NCI-H2029 treated with DMSO at 0.1 percent for 48 hours (cell line): ENCODE measurements at regions not wholly inside any gene's neighbourhood (a gene's known extent, or its start where the extent isn't known, plus 50 kb on each side); places are given as distances from the start of the nearest gene placed in this dataset.

ENCODE experiments used
- DNase-seq: peaks from one replicate; lab custom pipeline; 2025; lab: John Stamatoyannopoulos, UW

DNA sequence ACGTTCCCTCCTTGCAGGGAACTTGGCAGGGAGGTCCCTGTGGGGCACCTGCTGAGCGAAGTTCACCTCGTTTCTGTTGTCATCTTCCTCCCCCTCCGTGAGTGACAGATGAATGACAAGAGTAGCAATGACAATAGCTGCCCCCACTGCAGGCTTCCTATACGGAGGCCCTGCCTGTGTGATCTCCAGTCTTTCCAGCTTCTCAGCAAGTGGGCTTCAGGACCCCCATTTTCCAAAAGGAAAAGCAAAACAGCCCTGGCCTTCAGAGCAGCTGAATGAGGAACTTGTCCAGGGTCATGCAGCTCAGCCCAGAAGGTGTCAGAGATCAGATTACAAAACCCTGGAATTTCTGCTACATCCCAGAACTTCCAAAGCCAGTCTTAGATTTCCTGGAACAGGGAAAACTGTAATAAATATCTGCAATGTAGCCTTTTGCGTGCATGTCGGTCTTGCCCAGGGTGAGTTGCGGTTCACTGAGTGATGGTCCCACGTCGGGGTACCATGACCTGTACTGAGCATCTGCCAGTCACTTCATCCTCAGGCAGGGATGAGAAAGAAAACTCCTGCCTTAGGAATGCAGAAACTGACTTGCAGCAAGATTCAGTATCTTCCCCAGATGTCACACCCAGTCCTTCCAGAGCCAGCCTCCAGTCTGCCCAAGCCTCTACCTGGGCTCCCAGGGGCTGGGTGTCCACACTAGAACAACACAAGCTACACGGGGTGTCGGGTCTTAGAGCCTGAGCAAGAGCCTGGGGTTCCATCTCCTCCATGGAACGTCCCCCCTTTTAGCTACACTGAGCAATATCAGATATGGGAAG is 1457.0 kb downstream of the BRD1 start:
- DNase-seq = no peak

DNA sequence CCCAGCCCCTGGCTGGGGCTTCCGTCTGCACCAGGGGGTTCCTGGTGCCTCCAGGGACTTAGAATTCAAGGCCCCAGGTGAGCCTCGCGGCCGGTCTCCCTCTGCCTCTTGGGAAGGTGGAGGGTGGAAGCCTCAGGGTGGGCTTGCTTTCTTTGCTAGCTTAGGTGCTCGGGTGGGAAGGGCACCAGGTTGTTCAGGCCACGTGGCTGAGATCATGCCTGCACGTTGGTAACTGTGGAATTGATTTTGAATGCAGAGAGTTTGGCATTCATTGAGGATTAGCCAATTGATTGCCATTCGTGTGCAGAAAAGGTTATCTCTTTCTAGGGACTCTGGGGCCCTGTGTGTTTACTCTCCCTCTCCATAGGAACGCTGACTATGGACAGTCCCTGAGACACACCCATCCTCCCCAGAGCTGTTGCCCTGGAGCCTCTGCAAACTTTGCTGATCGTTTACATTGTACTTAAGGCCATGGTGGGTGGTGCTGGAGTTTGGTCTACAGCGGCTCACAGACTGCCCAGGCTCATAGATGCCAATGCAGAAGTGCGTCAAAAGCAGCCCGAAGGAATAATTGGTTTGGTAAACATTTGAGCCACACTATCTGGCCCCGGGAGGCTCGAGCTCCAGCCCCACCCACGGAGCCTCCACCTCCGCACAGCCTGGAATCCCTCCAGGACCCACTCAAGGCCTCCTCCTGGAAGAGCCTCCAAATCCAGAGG is 1457.7 kb downstream of the BRD1 start:
- peak; percentile 9 for DNase-seq

DNA sequence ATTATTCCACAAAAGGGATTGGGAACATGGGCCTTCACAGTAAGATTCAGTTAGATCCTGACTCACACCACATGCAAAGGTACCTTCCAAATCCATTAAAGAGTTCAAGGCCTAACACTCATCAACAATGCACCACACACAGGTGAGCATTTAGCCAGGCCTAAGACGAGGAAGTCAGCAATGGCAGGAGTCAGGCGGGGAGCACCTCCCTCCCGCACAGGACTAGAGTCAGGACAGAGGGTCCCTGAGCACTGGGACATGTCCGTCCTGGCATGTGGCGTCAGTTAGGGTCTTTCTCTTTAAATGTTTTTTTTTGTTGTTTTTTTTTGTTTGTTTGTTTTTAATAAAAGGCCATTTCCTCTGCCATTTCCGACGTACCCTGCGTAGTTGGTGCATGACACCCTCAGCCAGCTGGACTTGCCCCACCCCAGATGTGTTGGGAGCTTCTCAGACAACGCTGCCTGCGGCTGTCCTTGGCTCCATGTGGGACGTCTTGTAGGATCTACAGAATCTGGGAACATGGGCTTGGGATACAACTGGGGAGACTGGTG is 1458.6 kb downstream of the BRD1 start:
- DNase-seq = no peak

GRCh38 chr22:48367731-48368130 is 1459.9 kb downstream of the BRD1 start:
- DNase-seq = no peak

- no peak for DNase-seq
These were observed 1461.1 kb downstream of the BRD1 start for GRCh38 chr22:48366591-48366990.

DNA sequence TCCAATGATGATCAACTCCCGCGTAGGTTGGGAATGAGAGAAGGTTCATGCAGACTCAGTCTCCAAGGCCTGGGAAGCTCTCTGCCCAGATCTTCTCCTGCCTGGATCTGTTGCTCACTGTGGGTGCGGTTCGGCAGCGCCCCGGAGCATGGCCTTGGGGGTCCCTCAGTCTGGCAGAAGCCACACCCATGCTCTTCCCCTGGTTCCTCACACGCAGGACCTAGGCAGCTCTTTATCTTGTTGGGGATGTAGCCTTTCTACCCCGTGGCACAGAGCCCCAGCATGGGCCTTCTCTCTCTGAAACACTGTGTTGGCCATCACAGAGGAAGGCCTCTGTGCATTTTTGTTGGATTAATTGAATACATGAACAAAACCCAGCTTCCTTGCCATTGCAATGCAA is 1461.6 kb downstream of the BRD1 start:
- no peak for DNase-seq

GRCh38 chr22:48365386-48365785 is 1462.3 kb downstream of the BRD1 start:
- DNase-seq = no peak

GRCh38 chr22:48362721-48363404 is 1464.8 kb downstream of the BRD1 start:
- DNase-seq = no peak

DNA sequence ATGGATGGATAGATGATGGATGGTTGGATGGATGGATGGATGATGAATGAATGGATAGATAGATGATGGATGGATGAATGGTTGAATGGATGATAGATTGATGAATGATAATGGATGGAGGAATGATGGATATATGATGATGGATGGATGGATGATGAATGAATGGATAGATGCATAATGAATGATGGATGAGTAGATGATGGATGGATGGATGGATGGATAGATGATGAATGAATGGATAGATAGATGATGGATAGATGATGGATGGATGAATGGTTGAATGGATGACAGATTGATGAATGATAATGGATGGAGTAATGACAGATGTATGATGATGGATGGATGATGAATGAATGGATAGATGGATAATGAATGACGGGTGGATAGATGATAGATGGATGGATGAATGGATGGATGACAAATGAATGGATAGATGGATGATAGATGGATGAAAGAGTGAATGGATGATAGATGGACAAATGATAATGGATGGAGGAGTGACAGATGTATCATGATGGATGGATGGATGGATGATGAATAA is 1466.5 kb downstream of the BRD1 start:
- no peak for DNase-seq

DNA sequence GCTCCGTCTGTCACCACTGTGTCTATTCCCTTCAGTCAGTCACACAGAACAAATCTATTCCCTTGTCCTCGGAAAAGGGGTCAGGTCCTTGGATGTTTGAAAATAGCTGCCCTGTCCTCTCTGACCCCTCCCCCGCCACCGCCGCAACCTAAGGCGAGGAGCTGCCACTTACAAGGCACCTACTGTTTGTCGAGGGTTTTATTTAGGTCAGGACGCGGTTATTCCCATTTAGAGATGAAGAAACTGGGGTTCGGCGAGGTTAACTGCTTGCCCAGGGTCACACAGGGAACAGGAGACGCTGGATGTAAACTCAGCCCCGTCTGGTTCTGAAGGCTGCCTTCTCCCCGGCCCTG is 1468.1 kb downstream of the BRD1 start:
- DNase-seq = no peak

- no peak for DNase-seq
These were observed 1468.6 kb downstream of the BRD1 start for GRCh38 chr22:48358886-48359612.

DNA sequence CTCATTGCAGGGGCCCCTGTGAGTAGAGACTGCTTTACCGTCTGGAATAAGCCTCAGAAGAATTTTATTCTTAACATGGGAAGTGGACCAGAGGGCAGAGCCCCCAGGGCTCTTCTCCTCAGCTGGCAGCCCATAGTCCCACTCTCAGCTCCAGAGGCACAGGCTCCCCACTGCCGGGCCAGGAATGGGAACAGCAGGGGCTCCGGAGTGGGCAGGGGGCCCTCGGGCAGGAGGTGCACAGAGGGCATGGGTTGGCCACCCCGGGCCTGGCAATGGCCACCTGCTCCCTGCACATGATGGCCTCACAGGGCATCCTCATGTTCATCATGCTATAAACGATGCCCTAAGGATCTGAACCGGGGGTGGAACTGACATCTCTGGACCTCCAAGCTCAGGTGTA is 1469.7 kb downstream of the BRD1 start:
- DNase-seq = no peak

DNA sequence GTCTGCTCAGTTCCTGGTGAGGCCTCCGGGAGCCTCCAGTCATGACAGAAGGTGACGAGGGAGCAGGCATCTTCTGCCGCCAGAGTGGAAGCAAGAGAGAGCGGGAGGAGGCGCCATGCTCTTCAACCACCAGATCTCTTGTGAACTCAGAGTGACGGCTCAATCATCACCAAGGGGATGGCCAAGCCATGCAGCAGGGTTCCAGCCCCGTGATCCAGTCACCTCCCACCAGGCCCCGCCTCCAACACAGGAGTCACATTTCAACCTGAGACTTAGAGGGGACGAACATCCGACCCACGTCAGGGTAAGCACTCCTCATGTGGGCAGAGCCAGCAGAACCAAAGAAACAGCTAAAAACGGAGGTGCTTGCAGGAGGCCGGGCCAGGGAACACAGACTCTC is 1470.5 kb downstream of the BRD1 start:
- no peak for DNase-seq

DNA sequence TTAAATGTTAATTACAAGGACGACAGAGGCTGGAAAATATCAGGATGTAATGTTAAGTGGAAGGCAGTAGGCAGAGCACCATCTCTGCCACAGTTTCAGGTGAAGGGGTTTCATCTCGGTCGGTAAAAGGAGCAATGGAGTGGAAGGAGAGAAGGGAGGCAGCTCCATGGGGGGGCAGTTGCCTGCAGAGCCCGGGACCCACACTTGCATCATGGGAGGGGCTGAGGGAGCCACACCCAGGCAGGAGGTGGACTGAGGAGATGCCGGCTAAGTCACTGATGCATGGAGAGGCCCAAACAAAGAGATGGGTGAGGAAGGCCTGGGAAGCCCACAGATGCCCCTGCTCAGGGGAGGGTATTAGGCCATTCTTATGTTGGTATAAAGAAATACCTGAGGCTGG is 1470.9 kb downstream of the BRD1 start:
- DNase-seq = no peak

DNA sequence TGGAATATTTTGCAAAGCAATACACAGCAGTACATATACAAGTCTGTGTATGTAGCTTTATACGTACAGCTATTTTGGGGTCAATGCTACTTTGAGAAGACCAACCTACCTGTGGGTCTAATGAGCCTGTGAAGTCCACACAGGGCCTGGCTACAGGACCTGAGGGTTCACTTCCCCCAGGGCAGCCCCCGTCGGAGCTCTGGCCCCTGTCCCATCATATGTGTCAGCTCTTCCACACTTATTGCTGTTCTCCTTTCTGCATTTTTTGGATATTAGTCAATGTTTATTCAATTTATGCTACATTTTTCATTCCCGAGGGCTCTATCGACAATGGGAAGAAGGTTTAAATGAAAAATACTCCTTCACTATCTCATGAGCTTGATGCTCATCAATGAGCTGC is 1473.6 kb downstream of the BRD1 start:
- DNase-seq = no peak

- DNase-seq = no peak
These were observed 1474.3 kb downstream of the BRD1 start for GRCh38 chr22:48353116-48353947.

DNA sequence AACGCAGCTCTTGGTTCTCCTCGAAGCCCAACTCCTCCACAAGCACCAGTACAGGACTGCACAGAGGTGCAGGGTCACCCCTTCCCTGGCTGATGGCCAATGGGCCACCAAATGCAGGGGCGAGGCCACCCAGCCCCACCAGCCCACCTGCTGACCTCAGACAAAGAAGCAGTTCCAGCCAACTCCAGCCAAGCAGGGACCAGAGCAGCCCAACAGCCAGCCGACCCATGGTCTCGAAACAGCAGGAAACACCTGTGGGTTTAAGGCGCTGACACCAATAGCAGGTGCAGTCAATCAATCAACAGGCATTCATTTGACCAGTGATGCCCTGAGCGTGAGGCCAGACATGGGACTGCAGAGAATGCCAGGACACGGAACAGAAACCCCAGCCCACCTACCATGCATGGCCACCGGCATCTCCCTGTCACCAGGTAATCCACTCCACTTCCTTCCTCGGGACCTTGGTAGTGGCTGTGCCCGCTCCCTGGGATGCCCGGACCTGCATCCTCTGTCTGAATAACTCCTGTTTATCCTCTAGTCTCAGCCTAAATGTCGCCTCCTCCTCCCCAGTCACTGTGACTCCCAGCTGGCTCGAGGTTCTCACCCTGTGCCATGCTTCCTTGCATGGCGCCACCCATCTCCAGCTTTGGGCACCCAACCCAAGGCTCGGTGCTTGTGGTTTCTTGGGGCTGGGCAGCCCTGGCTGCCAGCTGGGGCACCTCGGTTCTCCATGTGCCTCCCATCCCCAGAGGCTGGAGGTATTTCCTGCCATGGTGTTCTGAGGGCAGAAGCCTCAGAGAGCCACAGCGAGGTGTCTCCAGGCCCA is 1475.4 kb downstream of the BRD1 start:
- no peak for DNase-seq

- no peak for DNase-seq
These were observed 1476.1 kb downstream of the BRD1 start for GRCh38 chr22:48351376-48352085.

GRCh38 chr22:48350456-48350855 is 1477.2 kb downstream of the BRD1 start:
- DNase-seq = no peak
